ENCODE measurements at regions not wholly inside any gene's neighbourhood (a gene's known extent, or its start where the extent isn't known, plus 50 kb on each side); places are given as distances from the start of the nearest gene placed in this dataset.

GRCh38 chr13:87344176-87344575, 327.0 kb upstream of the SLITRK5 start:
- DNase-seq (ENCODE audit: low spot score), result no peak

DNA sequence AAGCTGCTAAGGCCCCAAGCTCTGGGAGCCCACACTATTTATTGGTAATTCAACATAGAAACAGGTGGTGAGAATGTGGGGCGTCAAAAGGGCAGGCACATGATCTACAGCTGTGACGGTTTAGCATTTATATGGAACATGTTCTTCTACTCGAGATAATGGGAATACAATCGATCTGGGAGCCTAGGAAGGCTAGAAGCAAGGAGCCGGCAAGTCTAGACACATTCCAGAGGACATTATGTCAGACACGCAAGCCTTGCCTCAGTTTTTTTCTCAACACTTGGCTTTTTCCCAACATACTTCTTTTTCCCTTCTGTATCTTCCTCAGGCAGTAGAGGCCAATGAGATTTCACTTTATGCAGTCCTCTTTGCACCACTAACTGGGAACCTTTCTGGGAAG, 315.7 kb upstream of the SLITRK5 start:
- DNase-seq (ENCODE audit: low spot score), result no peak

DNA sequence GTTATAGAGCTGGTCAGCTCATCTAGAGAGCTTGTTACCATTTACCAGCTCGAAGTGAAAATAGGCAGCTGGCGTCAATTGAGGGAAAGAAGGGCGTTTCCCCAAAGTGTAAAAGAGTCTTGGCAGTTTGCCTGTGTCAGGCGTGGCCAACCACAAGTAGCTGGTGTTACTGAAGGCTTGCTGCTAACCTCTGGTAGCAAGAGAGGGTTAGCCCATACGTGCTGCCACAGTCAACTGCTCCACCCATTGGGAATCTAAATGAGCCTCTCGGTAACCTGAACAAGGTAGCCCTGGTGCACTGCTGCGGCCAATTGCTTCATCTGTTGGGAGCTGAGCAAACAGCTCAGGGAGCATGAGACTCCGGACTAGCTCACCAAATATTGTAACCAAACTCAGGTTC, 314.9 kb upstream of the SLITRK5 start:
- DNase-seq (ENCODE audit: low spot score), result no peak

GRCh38 chr13:87358319-87358718, 312.9 kb upstream of the SLITRK5 start:
- no peak for DNase-seq (ENCODE audit: low spot score)

DNA sequence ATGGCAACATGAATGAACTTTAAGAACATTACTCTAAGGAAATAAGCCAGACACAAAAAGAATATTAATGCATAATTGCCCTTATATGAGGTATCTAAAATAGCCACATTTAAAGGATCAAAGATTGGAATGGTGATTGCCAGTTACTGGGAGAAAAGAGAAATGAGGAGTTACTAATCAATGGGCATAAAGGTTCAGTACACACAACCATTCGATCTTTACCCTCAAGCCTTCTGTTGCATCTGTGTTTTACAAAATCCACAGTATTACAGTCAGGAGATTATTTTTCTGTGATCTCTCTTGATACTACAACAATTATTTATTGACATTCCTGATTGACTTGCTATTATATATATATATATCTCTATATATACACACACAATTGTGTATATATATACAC, 310.0 kb upstream of the SLITRK5 start:
- no peak for DNase-seq (ENCODE audit: low spot score)

DNA sequence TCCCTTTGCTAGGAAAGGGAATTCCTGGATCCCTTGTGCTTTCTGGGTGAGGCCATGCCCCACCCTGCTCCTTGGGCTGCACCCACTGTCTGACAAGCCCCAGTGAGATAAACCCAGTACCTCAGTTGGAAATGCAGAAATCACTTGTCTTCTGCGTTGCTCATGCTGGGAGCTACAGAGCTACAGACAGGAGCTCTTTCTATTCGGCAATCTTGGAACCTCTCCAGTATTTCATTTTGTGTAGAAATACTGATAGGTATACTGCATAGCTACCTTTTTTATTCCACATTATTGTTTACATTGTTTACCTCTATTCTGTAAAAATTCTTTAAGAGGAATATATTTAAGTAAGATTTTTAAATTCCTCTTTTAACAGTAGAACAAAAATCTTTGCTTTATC, 302.5 kb upstream of the SLITRK5 start:
- DNase-seq (ENCODE audit: low spot score), result no peak

DNA sequence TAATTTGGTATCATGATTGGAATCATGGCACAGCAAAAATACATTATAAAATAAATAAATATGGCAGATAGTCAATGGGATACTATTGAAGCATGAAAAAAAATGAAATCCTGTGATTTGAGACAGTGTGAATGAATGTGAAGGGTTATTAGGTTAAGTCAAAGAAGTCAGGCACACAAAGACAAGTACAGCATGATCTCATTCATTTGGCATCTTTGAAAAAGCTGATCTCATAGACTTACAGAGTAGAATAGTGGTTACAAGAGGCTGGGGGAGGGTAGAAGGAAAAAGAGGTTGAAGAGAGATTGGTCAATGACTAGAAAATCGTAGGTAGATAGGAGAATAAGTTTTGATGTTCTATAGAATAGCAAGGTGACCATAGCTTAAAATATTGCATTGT, 295.1 kb upstream of the SLITRK5 start:
- DNase-seq (ENCODE audit: low spot score), result no peak

- no peak for DNase-seq (ENCODE audit: low spot score)
Observed at GRCh38 chr13:87384099-87384498, 287.1 kb upstream of the SLITRK5 start.

DNA sequence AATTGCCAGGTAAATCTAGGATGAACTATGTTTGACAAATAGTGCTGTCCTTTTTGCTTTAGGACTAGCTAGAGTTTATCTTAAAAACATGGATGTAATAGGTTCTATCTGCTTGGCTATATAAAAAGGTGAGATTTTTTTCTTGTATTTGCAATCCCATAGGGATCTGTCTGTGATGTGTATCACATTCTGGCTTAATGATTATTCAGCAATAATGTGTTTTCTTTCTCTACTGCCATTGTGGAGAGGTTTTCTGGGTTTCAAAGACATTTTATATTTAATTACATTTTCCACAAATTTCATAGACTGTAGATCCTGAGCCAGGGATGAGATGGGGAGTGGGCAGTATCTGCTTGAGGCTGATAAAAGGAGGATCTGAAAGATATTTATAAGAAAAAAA, 277.8 kb upstream of the SLITRK5 start:
- DNase-seq (ENCODE audit: low spot score), result no peak

DNA sequence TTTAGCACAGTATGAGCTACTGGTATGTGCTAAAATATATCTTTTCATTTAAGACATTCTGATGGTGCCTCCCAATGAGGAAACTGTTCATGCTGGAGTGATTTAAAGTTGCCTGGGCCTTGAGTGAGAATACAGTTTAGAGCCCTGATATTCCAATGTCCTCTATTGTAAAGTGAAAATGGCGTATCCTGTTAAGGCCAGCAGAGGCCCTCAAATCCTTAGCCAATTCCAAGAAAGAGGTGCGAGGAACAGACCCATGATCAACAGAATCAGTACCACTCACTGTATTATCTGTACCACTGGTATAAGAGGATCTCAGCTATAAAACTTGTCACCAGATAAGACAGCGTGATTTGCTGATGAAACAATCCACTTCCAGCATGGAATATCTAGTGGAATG, 273.1 kb upstream of the SLITRK5 start:
- no peak for DNase-seq (ENCODE audit: low spot score)

- DNase-seq (ENCODE audit: low spot score), result no peak
Observed at GRCh38 chr13:87403748-87404432, 267.3 kb upstream of the SLITRK5 start.

- no peak for DNase-seq (ENCODE audit: low spot score)
Observed at GRCh38 chr13:87426742-87427141, 244.4 kb upstream of the SLITRK5 start.

DNA sequence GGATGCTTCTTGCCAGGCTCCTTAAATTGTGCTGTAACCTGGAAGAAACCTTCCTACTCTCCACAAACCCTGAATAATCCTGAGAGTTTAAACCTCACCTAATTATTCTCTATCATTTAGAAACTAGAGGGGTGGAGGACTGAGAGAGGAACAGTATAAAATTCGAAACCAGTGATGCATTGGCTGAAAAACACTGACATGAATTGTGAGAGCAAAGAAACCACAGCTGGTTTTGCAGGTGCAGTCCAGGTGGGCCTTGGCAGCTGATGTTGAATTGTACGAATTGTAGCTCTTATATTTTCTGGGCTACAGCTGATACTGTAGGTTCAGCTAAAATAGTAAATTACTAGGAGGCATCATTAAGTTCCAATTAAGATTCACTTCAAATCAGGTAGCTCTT, 227.0 kb upstream of the SLITRK5 start:
- no peak for DNase-seq (ENCODE audit: low spot score)

GRCh38 chr13:87452281-87452680, 218.9 kb upstream of the SLITRK5 start:
- no peak for DNase-seq (ENCODE audit: low spot score)

DNA sequence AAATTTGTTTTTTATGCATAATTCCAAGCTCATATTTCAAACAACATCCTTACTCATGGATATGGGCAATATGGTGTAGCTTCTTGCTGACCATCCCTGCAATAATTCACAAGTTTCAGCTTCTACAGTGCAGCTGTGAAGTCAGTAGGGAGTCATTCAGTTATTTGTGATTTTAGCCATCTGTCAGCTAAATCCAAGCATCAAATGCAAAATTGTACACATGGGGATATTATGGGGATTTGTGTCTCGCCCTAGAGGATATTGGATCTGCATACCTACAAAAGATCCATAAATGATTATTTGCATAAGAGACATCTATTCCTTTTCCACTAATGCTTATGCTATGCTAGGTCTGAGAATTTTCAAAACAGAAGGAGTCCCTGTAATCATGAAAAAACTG, 217.9 kb upstream of the SLITRK5 start:
- no peak for DNase-seq (ENCODE audit: low spot score)

DNA sequence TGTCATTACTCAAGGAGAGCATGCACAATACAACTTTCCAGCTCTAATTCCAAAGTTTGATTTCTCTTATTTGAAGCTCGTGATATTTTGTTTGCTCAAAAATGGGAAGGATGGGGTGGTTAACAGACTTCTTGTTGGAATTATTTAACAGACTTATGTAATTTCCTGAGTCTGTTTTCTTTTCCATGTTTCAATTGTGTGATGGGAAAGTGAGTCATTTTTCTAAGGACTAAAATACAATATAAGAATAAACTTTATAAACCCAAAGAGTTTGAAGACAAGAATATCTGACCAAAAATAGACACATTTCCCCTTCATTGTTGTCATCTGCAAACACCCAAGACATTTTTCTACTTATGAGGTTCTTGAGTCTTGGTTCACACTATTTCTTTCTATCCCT, 211.8 kb upstream of the SLITRK5 start:
- no peak for DNase-seq (ENCODE audit: low spot score)

- no peak for DNase-seq (ENCODE audit: low spot score)
Observed at GRCh38 chr13:87497426-87497825, 173.7 kb upstream of the SLITRK5 start.

GRCh38 chr13:87498681-87499080, 172.5 kb upstream of the SLITRK5 start:
- no peak for DNase-seq (ENCODE audit: low spot score)

- no peak for DNase-seq (ENCODE audit: low spot score)
Observed at GRCh38 chr13:87524775-87525174, 146.4 kb upstream of the SLITRK5 start.

DNA sequence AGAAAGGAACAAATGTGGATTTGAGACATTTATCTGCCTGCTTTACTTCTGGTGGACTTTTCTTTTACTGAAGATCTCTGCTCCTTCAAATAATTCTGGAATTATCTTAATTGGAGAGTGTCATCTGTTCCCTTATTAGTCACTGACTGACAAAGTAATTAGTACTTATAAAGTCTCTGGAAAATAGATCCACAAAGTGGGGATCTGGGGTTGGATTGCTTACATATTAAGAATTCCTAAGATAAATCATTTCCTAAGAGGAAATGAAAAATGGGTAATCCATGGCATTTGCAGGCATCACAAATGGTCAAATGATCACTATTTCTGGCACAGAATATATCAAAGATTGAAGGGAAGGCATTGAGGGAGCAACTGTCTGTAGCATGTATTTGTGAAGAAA, 137.4 kb upstream of the SLITRK5 start:
- DNase-seq (ENCODE audit: low spot score), result no peak

GRCh38 chr13:87535911-87536310, 135.3 kb upstream of the SLITRK5 start:
- DNase-seq (ENCODE audit: low spot score), result no peak

GRCh38 chr13:87536499-87536898, 134.7 kb upstream of the SLITRK5 start:
- no peak for DNase-seq (ENCODE audit: low spot score)

DNA sequence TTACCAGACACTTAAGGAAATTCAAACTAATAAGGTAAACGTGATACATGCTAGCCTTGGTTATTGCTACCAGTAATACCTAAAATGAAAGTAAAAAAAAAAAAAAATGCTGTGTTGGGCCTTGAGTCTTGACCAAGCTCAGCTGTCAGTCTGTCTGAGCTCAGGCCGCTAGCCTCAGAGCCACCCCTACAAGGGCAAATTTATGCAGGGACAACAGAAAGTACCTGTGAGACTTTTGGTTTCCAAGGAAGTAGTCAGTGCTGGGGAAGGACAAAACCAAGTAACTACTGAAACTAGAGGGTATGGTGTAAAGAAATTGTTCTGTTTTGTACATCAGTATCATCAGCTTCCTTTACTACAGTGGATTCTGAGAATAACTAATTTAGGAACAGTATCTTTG, 134.3 kb upstream of the SLITRK5 start:
- DNase-seq (ENCODE audit: low spot score), result no peak

GRCh38 chr13:87537951-87538350, 133.2 kb upstream of the SLITRK5 start:
- DNase-seq (ENCODE audit: low spot score), result no peak

All from AG08396 (cell line).